Prostate gland (tissue), 2 donors: ENCODE measurements at regions not wholly inside any gene's neighbourhood (a gene's known extent, or its start where the extent isn't known, plus 50 kb on each side); places are given as distances from the start of the nearest gene placed in this dataset.

Experiments
- CTCF ChIP-seq, 4 experiments: fragments of 200-600 bp in 2 of 4; fragments of 450-650 bp in 2 of 4; sonication (generic) in 2 of 4; IDR thresholded peaks; 1 replicate in 3 of 4; 2 replicates in 1 of 4; pipeline ENCODE4 v1.5.1; 2016 to 2019; ENCODE audit warnings: antibody characterized with exemption in 4 of 4, mild to moderate bottlenecking in 2 of 4, moderate library complexity in 2 of 4
- POLR2A ChIP-seq: fragments of 450-650 bp; IDR thresholded peaks from one replicate; pipeline ENCODE4 v1.6.1; 2016; ENCODE audit warnings: antibody characterized with exemption, mild to moderate bottlenecking
- POLR2AphosphoS5 ChIP-seq: sonication (generic); formaldehyde crosslinking; IDR thresholded peaks from one replicate; pipeline ENCODE4 v1.6.1; 2017; ENCODE audit warnings: antibody characterized with exemption

GRCh38 chrX:151082077-151082948, 94.1 kb upstream of the GPR50 start:
- TF ChIP-seq POLR2A, result no peak
- TF ChIP-seq CTCF (IDR thresholded peaks at IDR 0.05), result peak; percentile 80 to 87 (median 86)
- no peak for TF ChIP-seq POLR2AphosphoS5
